ENCODE measurements at regions not wholly inside any gene's neighbourhood (a gene's known extent, or its start where the extent isn't known, plus 50 kb on each side); places are given as distances from the start of the nearest gene placed in this dataset.

DNA sequence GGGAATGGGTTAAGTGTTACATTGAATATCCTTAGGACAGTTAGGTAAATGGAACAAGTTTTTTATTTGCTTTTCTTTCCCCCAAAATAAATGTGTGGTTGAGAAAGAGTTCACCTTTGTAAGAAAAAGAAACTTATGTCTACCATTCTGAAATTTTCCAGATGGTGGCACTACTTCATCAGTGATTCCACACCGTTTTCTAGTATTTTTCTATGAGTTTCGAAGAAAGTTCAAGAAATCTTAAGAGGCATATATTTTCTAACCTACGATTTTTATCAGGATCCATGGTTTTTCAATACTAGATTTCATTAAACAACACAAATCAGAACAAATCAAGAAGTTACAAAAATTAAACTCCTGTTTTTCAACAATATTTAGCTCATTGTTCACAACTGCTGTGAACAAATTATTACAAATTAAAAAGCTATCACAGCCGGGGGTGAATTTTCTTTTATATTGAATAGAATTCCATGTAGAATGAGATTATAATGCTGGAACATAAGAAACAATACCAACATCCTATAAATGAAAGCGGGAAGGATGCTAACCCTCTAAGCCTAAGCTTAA lies 163.1 kb upstream of the NPVF start:
- no peak for DNase-seq (ENCODE audit: low read depth)
- no peak overlapping the region for H3K4me3 ChIP-seq (ENCODE audit: low read depth, low read length)
- no peaks in the 10 kb centered on the region for H3K27me3 ChIP-seq (ENCODE audit: control insufficient read depth, insufficient read depth, low read length)
- H3K36me3 ChIP-seq (ENCODE audit: control insufficient read depth, insufficient read depth, low read length), result no peaks in the 10 kb centered on the region
- TF ChIP-seq, protein P1, sequence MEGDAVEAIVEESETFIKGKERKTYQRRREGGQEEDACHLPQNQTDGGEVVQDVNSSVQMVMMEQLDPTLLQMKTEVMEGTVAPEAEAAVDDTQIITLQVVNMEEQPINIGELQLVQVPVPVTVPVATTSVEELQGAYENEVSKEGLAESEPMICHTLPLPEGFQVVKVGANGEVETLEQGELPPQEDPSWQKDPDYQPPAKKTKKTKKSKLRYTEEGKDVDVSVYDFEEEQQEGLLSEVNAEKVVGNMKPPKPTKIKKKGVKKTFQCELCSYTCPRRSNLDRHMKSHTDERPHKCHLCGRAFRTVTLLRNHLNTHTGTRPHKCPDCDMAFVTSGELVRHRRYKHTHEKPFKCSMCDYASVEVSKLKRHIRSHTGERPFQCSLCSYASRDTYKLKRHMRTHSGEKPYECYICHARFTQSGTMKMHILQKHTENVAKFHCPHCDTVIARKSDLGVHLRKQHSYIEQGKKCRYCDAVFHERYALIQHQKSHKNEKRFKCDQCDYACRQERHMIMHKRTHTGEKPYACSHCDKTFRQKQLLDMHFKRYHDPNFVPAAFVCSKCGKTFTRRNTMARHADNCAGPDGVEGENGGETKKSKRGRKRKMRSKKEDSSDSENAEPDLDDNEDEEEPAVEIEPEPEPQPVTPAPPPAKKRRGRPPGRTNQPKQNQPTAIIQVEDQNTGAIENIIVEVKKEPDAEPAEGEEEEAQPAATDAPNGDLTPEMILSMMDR (IDR thresholded peaks at IDR 0.05; ENCODE audit: insufficient read depth, low read length, poor library complexity, severe bottlenecking), result peak; percentile 43

- no peaks in the 10 kb centered on the region for H3K36me3 ChIP-seq (ENCODE audit: control insufficient read depth, insufficient read depth, low read length)
- no peaks in the 10 kb centered on the region for H3K27me3 ChIP-seq (ENCODE audit: control insufficient read depth, insufficient read depth, low read length)
Measured at GRCh38 chr7:25391961-25392587, 163.8 kb upstream of the NPVF start.

DNA sequence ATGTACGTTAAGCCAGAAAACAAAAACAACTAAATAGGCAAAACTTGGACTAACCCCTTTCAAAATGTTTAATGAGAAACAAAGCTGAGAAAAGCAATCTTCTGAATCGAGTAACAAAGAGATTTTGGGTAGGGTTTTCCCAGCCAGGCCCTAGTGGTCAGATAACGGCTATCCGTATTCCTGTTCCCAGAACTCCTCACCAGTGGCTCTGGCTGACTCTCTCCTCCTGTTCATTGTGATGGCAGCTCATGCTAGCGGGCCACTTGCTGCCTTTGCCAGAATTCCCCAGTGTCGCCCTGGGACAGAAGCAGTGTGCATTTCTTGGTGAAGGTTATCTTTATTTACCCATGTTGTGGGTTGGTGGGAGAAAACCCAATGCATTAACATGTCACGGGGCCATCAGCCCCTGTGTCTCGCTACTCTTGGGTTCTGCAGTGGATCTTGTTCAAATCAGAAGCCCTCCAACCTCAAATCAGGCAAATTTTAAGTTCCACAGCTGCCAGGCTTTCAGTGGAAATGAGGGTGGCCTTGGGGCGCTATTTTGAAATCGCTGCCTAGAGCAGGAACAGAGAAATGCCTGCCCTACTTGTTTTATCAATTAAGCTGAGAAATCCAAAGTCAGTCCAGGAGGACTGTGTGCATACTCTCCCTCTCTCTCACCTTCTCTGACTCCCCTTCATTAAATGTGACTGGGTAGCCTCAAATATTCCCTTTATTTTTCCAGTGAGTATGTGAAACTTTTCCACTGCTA lies 164.5 kb upstream of the NPVF start:
- Histone ChIP-seq H3K4me3 (ENCODE audit: low read depth, low read length) (no peak overlapping the region), H3K27me3 (ENCODE audit: control insufficient read depth, insufficient read depth, low read length) (no peaks in the 10 kb centered on the region), H3K36me3 (ENCODE audit: control insufficient read depth, insufficient read depth, low read length) (no peaks in the 10 kb centered on the region)
- TF ChIP-seq, protein P1 (IDR thresholded peaks at IDR 0.05; ENCODE audit: insufficient read depth, low read length, poor library complexity, severe bottlenecking), result no peak
- DNase-seq (ENCODE audit: low read depth), result no peak

More at GRCh38 chr7:25391961-25392587, 163.8 kb upstream of the NPVF start:
- H3K4me3 ChIP-seq (ENCODE audit: low read depth, low read length), result no peak overlapping the region
- DNase-seq (ENCODE audit: low read depth), result no peak
- TF ChIP-seq, protein P1 (IDR thresholded peaks at IDR 0.05; ENCODE audit: insufficient read depth, low read length, poor library complexity, severe bottlenecking), result no peak

DNA sequence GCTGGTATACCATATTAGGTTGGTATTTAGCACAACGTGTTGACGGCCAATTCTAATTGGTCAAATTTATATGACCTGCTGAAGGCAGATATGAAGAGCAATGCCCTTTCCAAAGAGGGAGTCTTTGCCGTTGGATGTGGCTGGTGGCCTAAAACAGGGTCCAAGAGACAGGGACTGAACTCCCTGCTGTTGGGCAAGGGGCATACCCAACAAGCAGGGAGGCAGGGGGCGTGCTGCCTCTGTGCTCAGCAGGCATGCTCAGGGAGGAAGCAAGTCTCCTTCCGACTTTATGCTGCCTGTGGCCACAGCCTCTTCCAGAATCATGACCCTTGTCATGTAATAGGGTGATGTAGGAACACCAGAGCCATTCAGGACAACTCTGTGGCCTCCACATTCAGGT lies 167.7 kb upstream of the NPVF start:
- no peaks in the 10 kb centered on the region for H3K27me3 ChIP-seq (ENCODE audit: control insufficient read depth, insufficient read depth, low read length)
- TF ChIP-seq, protein P1 (IDR thresholded peaks at IDR 0.05; ENCODE audit: insufficient read depth, low read length, poor library complexity, severe bottlenecking), result no peak

DNA sequence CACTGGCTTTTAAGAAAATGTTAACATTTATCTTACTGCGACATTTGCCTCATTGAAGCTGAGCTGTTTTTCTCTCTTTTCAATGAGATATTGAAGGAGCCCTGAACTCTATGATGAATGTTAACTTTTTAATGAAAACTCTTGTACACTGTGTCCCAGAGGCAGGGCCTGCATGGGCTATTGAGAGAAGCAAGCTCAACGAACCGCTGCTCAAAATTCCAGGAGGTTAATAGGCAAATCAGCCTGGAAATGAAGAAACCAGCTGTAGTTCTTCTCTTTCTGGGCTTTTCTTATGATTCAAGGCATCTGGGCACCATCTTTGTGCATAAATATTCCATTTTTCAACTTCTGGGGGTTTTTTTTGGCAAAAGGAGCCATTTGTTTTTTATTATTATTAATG lies 168.4 kb upstream of the NPVF start:
- H3K27me3 ChIP-seq (ENCODE audit: control insufficient read depth, insufficient read depth, low read length), result no peaks in the 10 kb centered on the region
- DNase-seq (ENCODE audit: low read depth), result no peak
- no peak overlapping the region for H3K4me3 ChIP-seq (ENCODE audit: low read depth, low read length)
- TF ChIP-seq, protein P1 (IDR thresholded peaks at IDR 0.05; ENCODE audit: insufficient read depth, low read length, poor library complexity, severe bottlenecking), result no peak
- H3K36me3 ChIP-seq (ENCODE audit: control insufficient read depth, insufficient read depth, low read length), result no peaks in the 10 kb centered on the region

More for the DNA sequence above, 167.7 kb upstream of the NPVF start:
- DNase-seq (ENCODE audit: low read depth), result no peak
- Histone ChIP-seq H3K4me3 (ENCODE audit: low read depth, low read length) (no peak overlapping the region), H3K36me3 (ENCODE audit: control insufficient read depth, insufficient read depth, low read length) (no peaks in the 10 kb centered on the region)
